Astrocyte of the cerebellum (primary cell): ENCODE measurements at regions not wholly inside any gene's neighbourhood (a gene's known extent, or its start where the extent isn't known, plus 50 kb on each side); places are given as distances from the start of the nearest gene placed in this dataset.

Source experiments
- DNase-seq: peaks from one replicate; pipeline ENCODE4 v3.0.0-alpha.2; 2011; ENCODE audit warnings: low read depth
- H3K4me3 ChIP-seq: 2 replicates; pipeline ENCODE4 v1.5.1; 2011; ENCODE audit warnings: mild to moderate bottlenecking, low read depth, low read length, moderate library complexity
- in situ Hi-C: cut with HindIII; loops from 2 replicates; pipeline ENCODE4 v1.10.0; 2017; ENCODE audit warnings: low sequenced_read_pairs
- TF ChIP-seq, protein P1 (sequence below): IDR thresholded peaks from 2 replicates; pipeline ENCODE4 v1.5.1; 2012; ENCODE audit warnings: low read length, low read depth, moderate library complexity, mild to moderate bottlenecking; ENCODE audit errors: missing control alignments

DNA sequence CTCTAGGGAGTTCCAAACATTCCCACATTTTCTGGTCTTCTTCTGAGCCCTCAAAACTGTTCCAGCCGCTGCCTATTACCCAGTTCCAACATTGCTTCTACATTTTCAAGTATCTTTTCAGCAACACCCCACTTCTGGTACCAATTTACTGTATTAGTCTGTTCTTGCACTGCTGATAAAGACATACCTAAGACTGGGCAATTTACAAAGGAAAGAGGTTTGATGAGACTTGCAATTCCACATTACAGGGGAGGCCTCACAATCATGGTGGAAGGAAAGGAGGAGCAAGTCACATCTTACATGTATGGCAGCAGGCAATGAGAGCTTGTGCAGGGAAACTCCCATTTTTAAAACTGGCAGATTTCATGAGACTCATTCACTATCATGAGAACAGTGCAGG lies 629.1 kb upstream of the NR2F2 start:
- TF ChIP-seq, protein P1, sequence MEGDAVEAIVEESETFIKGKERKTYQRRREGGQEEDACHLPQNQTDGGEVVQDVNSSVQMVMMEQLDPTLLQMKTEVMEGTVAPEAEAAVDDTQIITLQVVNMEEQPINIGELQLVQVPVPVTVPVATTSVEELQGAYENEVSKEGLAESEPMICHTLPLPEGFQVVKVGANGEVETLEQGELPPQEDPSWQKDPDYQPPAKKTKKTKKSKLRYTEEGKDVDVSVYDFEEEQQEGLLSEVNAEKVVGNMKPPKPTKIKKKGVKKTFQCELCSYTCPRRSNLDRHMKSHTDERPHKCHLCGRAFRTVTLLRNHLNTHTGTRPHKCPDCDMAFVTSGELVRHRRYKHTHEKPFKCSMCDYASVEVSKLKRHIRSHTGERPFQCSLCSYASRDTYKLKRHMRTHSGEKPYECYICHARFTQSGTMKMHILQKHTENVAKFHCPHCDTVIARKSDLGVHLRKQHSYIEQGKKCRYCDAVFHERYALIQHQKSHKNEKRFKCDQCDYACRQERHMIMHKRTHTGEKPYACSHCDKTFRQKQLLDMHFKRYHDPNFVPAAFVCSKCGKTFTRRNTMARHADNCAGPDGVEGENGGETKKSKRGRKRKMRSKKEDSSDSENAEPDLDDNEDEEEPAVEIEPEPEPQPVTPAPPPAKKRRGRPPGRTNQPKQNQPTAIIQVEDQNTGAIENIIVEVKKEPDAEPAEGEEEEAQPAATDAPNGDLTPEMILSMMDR: no peak
- no peak for DNase-seq
- H3K4me3 ChIP-seq: no peak overlapping the region
- in situ Hi-C loops: no loop called here

DNA sequence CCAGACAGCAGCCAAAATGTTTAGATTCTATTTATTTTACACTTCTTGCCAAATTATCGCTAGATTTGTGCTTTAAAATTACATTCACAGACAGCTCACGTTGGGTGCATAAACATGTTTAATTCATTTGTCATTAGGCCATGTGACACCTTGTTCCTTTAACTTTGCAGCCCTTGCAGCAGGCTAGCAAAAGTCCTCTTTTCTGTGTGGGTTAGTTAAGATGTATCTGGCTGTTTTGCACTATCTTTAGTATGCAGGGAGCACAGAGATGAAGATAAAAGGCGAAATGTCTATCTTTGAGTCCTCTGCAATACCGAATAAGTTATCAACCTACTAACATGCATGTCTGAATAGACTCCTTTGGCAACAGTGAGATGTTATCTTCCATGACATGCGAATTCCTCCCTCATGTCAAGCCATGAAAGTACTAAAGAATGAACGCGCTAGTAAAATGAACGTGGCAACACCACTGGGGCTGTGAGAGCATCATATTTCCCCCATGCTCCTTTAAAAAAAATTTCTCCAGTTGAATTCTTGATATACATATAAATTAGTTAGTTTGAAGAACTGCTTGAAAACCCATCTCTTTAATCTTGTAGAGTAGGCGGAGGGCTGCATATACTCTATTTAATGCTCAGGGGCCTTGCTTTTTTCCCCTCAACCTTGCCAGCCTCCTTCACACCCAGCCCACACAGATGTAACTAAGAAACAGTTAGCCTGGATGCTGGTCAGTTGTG lies 620.4 kb upstream of the NR2F2 start:
- DNase-seq: no peak
- H3K4me3 ChIP-seq: no peak overlapping the region
- in situ Hi-C loops: no loop called here
- TF ChIP-seq, protein P1: no peak

DNA sequence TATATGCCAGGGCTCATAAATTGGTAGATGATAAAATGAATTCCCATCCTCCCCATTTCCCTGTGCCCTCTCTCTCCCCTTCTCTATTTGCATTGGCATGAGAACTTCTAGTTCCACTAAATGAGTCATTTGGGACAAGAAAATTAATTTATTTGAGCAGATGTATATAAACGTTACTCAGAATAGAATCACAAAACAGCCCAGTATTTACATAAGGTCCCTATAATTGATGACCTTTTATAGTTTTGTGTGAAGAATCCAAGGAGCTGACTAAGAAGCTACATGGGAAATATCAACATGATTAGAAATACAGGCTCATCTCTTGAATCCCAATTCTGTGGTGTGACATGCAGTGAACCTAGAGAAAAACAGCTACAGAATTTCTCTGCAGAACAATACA lies 617.7 kb upstream of the NR2F2 start:
- TF ChIP-seq, protein P1: no peak
- DNase-seq: no peak
- in situ Hi-C loops: no loop called here
- no peak overlapping the region for H3K4me3 ChIP-seq

DNA sequence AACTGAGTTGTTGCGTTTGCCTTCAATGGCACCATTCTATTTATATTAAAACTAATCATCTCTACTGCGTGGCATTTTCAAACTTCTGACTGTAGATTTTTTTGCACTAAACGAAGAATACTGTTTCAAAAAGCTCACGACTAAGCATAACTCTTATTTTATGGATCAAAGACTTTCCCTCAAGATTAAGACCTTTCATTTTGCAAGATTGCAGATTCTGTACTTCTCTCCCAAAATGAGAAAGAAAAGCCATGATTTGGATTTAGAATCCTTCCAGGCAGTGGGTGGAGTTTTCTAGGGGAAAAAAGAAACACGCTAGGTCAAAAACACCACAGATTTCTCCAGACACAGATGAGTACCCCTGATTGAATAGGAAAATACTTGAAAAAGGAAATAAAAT lies 617.2 kb upstream of the NR2F2 start:
- in situ Hi-C loops: no loop called here
- TF ChIP-seq, protein P1: no peak
- no peak for DNase-seq
- no peak overlapping the region for H3K4me3 ChIP-seq

DNA sequence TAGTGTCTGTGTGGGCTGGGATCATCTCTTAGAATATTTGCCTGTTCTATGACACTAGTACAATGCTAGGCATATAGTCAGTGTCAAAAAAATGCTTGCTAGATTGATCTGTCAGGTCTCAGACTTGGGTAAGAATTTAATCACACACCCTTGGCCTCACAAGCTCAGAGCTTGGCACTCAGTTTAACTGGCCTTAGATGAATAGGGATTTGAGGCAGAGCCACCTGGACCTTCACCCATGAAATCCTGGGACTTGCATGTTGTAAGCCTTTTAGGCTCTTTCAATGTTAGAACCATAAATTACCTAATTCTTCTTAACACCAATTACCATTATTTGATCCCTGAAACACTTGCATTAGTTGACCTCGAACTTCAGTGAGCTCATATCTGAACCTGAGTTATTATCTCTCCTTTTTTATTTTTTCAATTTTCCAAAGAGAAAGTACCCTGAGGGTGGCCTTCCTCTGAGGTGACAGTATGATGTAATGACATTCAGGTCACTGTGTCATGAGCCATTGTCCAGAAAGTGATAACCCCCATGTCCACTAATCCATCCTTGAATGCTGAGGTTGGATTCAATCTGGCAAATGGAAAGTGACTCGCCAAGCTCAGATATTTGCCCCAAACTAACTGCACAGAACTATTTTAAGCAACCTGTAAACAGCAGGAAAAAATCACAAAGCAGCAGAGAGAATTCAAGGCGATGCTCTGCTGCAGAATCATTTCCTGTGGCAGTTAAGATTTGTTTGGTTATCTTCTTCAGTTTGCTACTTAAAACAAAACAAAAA lies 615.2 kb upstream of the NR2F2 start:
- TF ChIP-seq, protein P1: no peak
- H3K4me3 ChIP-seq: no peak overlapping the region
- DNase-seq: no peak
- in situ Hi-C loops: no loop called here

DNA sequence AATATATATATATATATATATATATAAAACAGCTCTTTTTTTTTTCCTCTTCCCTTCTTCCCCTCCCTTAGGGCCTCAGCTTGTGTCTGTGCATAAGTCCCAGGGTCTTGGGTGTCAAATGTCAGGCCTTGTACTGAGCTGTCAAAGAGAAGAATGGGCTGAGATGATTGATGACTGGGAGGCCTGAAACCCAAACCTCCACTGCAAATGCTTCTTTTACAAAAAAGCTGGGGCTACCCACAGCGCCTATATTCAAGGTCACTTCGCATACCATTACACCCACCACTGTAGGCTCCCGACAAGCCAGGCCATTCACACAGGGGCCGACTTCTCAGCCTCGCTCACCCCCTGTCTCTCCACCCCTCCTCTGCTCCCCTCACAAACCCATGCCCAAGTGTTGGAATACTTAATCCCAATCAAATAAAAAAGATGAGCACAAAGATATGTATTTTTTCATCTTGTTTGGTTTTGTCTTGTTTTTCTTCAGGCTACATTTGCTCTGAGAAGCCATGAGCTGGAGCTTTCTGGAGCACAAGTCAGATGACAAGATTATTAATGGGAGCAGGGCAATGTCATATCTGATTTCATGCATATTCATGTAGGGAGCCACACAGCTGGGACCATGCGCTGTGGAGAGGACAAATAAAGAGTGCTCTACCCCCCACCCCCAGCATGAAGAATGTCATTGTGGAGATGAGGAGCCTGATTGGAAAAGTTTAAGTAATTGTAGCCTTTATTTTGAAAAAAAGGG lies 614.4 kb upstream of the NR2F2 start:
- no peak overlapping the region for H3K4me3 ChIP-seq
- TF ChIP-seq, protein P1: no peak
- no peak for DNase-seq
- in situ Hi-C loops: no loop called here
